Common myeloid progenitor, CD34-positive (primary cell): ENCODE measurements at regions not wholly inside any gene's neighbourhood (a gene's known extent, or its start where the extent isn't known, plus 50 kb on each side); places are given as distances from the start of the nearest gene placed in this dataset.
"Not testable (repeated sequence)": the region's sequence is repeated elsewhere in the genome, so short reads cannot be mapped to it uniquely, and the experiment has no call there.

Experiments
- CTCF ChIA-PET: fragments of 350-600 bp; sonication (Branson Sonifier 250); formaldehyde crosslinking; loops from one replicate; lab custom pipeline; 2021; ENCODE audit warnings: antibody characterized with exemption; lab: Charles Lee
- POLR2A ChIA-PET: fragments of 350-600 bp; sonication (Branson Sonifier 250); formaldehyde crosslinking; loops from one replicate; lab custom pipeline; 2021; ENCODE audit warnings: antibody characterized with exemption; lab: Charles Lee
- DNase-seq, 3 donors: peaks; one replicate each; pipeline versions ENCODE4 v3.0.0 to v3.0.0-alpha.2; 2013
- H3K27ac ChIP-seq, 2 experiments: 1 replicate in 1 of 2; 2 replicates in 1 of 2; pipeline ENCODE4 v1.7.0; 2013; ENCODE audit warnings: inconsistent platforms in 2 of 2, low read length in 2 of 2, mild to moderate bottlenecking in 2 of 2, low read depth in 1 of 2, moderate library complexity in 1 of 2; ENCODE audit not compliant: severe bottlenecking in 2 of 2, insufficient read depth in 1 of 2, poor library complexity in 1 of 2
- H3K27me3 ChIP-seq, 5 experiments: replicated peaks in 2 of 5; 1 replicate in 3 of 5; 2 replicates in 2 of 5; pipeline versions ENCODE4 v1.6.1 to v1.7.0; 2013; ENCODE audit warnings: low read length in 4 of 5, mild to moderate bottlenecking in 2 of 5, moderate library complexity in 2 of 5, inconsistent platforms in 1 of 5; ENCODE audit not compliant: insufficient read depth in 5 of 5, control insufficient read depth in 4 of 5
- H3K36me3 ChIP-seq, 4 experiments: 1 replicate in 2 of 4; 2 replicates in 2 of 4; pipeline versions ENCODE4 v1.6.1 to v1.7.0; 2013; ENCODE audit warnings: low read length in 3 of 4, control low read depth in 1 of 4, mild to moderate bottlenecking in 1 of 4; ENCODE audit not compliant: control insufficient read depth in 4 of 4, insufficient read depth in 4 of 4
- H3K4me1 ChIP-seq, 4 experiments: 1 replicate in 3 of 4; 2 replicates in 1 of 4; pipeline versions ENCODE4 v1.6.1 to v1.7.1; 2013; ENCODE audit warnings: low read length in 3 of 4, mild to moderate bottlenecking in 3 of 4, control low read depth in 1 of 4, inconsistent platforms in 1 of 4, moderate library complexity in 1 of 4; ENCODE audit not compliant: control insufficient read depth in 4 of 4, insufficient read depth in 4 of 4; ENCODE audit errors: control extremely low read depth in 1 of 4
- H3K4me3 ChIP-seq, 7 experiments: 1 replicate in 4 of 7; 2 replicates in 3 of 7; pipeline versions ENCODE4 v1.5.1 to v1.7.0; 2013; ENCODE audit warnings: mild to moderate bottlenecking in 7 of 7, low read length in 6 of 7, moderate library complexity in 6 of 7, inconsistent platforms in 2 of 7, low read depth in 2 of 7, control low read depth in 1 of 7; ENCODE audit not compliant: insufficient read depth in 4 of 7, control insufficient read depth in 1 of 7; ENCODE audit errors: extremely low read depth in 1 of 7
- H3K9me3 ChIP-seq, 5 experiments: 1 replicate in 4 of 5; 2 replicates in 1 of 5; pipeline versions ENCODE4 v1.6.1 to v1.7.1; 2013; ENCODE audit warnings: low read length in 4 of 5, mild to moderate bottlenecking in 2 of 5, inconsistent platforms in 1 of 5, low read depth in 1 of 5, moderate library complexity in 1 of 5; ENCODE audit not compliant: control insufficient read depth in 4 of 5, insufficient read depth in 2 of 5; ENCODE audit errors: control extremely low read depth in 1 of 5
- WGBS: methylation state at CpG from one replicate; pipeline ENCODE4 v1.1.5; 2013; ENCODE audit not compliant: insufficient coverage; 5-methylcytosine and 5-hydroxymethylcytosine counted together

GRCh38 chr2:89029257-89029656 is 337.8 kb downstream of the RPIA start:
- H3K27me3 ChIP-seq, H3K4me1 ChIP-seq, POLR2A ChIA-PET, DNase-seq, H3K36me3 ChIP-seq, H3K9me3 ChIP-seq, H3K4me3 ChIP-seq, H3K27ac ChIP-seq, CTCF ChIA-PET: not testable (repeated sequence)
- WGBS: no CpG with 5 or more reads among the region's 4 CpGs

GRCh38 chr2:89048138-89049066 is 356.9 kb downstream of the RPIA start:
- H3K27me3 ChIP-seq, POLR2A ChIA-PET, H3K27ac ChIP-seq, H3K9me3 ChIP-seq, H3K4me1 ChIP-seq, H3K4me3 ChIP-seq, CTCF ChIA-PET, H3K36me3 ChIP-seq: not testable (repeated sequence)
- no CpG with 5 or more reads among the region's 3 CpGs for WGBS
- peak; percentile 44 to 70 (median 68) for DNase-seq

GRCh38 chr2:89058616-89059015 is 367.1 kb downstream of the RPIA start:
- H3K36me3 ChIP-seq, CTCF ChIA-PET, H3K4me3 ChIP-seq, H3K27ac ChIP-seq, POLR2A ChIA-PET, H3K4me1 ChIP-seq, H3K27me3 ChIP-seq, H3K9me3 ChIP-seq, DNase-seq: not testable (repeated sequence)
- WGBS: no CpG with 5 or more reads among the region's 4 CpGs

GRCh38 chr2:89061174-89061573 is 369.7 kb downstream of the RPIA start:
- H3K27me3 ChIP-seq: not testable (repeated sequence)

GRCh38 chr2:89076771-89077170 is 385.3 kb downstream of the RPIA start:
- H3K9me3 ChIP-seq, POLR2A ChIA-PET, H3K27ac ChIP-seq, H3K36me3 ChIP-seq, H3K27me3 ChIP-seq, CTCF ChIA-PET, H3K4me1 ChIP-seq, H3K4me3 ChIP-seq: not testable (repeated sequence)
- DNase-seq: peak; percentile 11 to 68 (median 51)
- no CpG with 5 or more reads among the region's 4 CpGs for WGBS

More at GRCh38 chr2:89061174-89061573, 369.7 kb downstream of the RPIA start:
- H3K27ac ChIP-seq, H3K4me3 ChIP-seq, CTCF ChIA-PET, DNase-seq, POLR2A ChIA-PET, H3K4me1 ChIP-seq, H3K9me3 ChIP-seq, H3K36me3 ChIP-seq: not testable (repeated sequence)
- no CpG with 5 or more reads among the region's 1 CpG for WGBS

GRCh38 chr2:89092911-89093310 is 401.4 kb downstream of the RPIA start:
- H3K27ac ChIP-seq, H3K4me1 ChIP-seq, H3K4me3 ChIP-seq, POLR2A ChIA-PET, H3K27me3 ChIP-seq, CTCF ChIA-PET, H3K9me3 ChIP-seq, H3K36me3 ChIP-seq, DNase-seq: not testable (repeated sequence)
- 100% methylated on average over 3 of the region's 8 CpGs for WGBS

GRCh38 chr2:89095060-89095459 is 403.6 kb downstream of the RPIA start:
- CTCF ChIA-PET, H3K9me3 ChIP-seq, H3K36me3 ChIP-seq, DNase-seq, POLR2A ChIA-PET, H3K4me3 ChIP-seq, H3K27ac ChIP-seq, H3K4me1 ChIP-seq, H3K27me3 ChIP-seq: not testable (repeated sequence)
- WGBS: 94% methylated on average over 3 of the region's 4 CpGs
